ENCODE measurements at regions not wholly inside any gene's neighbourhood (a gene's known extent, or its start where the extent isn't known, plus 50 kb on each side); places are given as distances from the start of the nearest gene placed in this dataset.
"Not testable (repeated sequence)": the region's sequence is repeated elsewhere in the genome, so short reads cannot be mapped to it uniquely, and the experiment has no call there.

DNA sequence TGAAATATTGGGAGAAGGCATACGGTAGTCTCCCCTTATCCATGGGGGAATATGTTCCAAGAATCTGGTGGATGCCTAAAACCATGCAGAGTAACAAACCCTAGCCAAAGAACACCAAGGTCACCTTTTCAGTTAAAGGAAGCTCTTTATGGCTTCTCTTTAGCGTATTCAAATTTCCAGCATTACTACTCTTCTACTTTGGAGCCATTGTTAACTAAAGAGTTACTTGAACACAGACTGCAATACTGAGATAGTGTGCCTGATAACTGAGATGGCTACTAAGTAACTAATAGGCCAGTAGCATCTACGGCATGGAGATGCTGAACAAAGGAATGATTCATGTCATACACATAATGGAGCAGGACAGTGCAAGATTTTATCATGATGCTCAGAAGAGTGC, 84.5 kb upstream of the SPEF2 start:
- no peak overlapping the region for H3K27ac ChIP-seq

DNA sequence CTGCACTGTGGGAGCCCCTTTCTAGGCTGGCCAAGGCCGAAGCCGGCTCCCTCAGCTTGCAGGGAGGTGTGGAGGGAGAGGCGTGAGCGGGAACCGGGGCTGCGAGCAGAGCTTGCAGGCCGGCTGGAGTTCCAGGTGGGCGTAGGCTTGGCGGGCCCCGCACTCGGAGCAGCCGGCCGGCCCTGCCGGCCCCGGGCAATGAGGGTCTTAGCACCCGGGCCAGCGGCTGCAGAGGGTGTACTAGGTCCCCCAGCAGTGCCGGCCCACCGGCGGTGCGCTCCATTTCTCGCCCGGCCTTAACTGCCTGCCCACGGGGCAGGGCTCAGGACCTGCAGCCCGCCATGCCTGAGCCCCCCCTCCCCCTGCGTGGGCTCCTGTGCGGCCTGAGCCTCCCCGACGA, 86.1 kb upstream of the SPEF2 start:
- not testable (repeated sequence) for H3K4me2 ChIP-seq; H3K79me2 ChIP-seq (ENCODE audit: insufficient read depth, low read depth); H4K20me1 ChIP-seq (ENCODE audit: insufficient read depth); H2AFZ ChIP-seq (ENCODE audit: low read depth); H3K27ac ChIP-seq; H3K4me1 ChIP-seq (ENCODE audit: low read depth, poor library complexity, severe bottlenecking); H3K9ac ChIP-seq; H3K36me3 ChIP-seq (ENCODE audit: insufficient read depth); H3K27me3 ChIP-seq (ENCODE audit: insufficient read depth, low read depth); H3K4me3 ChIP-seq (IDR thresholded peaks at IDR 0.05; ENCODE audit: insufficient read depth, low read depth, low read length)

More for the DNA sequence above, 84.5 kb upstream of the SPEF2 start:
- no peaks in the 10 kb centered on the region for H3K27me3 ChIP-seq (ENCODE audit: insufficient read depth, low read depth)
- no peak overlapping the region for H3K9ac ChIP-seq
- H4K20me1 ChIP-seq (ENCODE audit: insufficient read depth): no peaks in the 10 kb centered on the region
- H3K79me2 ChIP-seq (ENCODE audit: insufficient read depth, low read depth): no peaks in the 10 kb centered on the region
- H3K36me3 ChIP-seq (ENCODE audit: insufficient read depth): no peaks in the 10 kb centered on the region
- no peak overlapping the region for H3K4me3 ChIP-seq (IDR thresholded peaks at IDR 0.05; ENCODE audit: insufficient read depth, low read depth, low read length)
- TF ChIP-seq, protein P1, sequence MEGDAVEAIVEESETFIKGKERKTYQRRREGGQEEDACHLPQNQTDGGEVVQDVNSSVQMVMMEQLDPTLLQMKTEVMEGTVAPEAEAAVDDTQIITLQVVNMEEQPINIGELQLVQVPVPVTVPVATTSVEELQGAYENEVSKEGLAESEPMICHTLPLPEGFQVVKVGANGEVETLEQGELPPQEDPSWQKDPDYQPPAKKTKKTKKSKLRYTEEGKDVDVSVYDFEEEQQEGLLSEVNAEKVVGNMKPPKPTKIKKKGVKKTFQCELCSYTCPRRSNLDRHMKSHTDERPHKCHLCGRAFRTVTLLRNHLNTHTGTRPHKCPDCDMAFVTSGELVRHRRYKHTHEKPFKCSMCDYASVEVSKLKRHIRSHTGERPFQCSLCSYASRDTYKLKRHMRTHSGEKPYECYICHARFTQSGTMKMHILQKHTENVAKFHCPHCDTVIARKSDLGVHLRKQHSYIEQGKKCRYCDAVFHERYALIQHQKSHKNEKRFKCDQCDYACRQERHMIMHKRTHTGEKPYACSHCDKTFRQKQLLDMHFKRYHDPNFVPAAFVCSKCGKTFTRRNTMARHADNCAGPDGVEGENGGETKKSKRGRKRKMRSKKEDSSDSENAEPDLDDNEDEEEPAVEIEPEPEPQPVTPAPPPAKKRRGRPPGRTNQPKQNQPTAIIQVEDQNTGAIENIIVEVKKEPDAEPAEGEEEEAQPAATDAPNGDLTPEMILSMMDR (conservative IDR thresholded peaks at IDR 0.05; ENCODE audit: low read depth, low read length): no peak
- no peaks in the 10 kb centered on the region for H3K4me1 ChIP-seq (ENCODE audit: low read depth, poor library complexity, severe bottlenecking)
- H2AFZ ChIP-seq (ENCODE audit: low read depth): no peak overlapping the region
- no peak overlapping the region for H3K4me2 ChIP-seq

DNA sequence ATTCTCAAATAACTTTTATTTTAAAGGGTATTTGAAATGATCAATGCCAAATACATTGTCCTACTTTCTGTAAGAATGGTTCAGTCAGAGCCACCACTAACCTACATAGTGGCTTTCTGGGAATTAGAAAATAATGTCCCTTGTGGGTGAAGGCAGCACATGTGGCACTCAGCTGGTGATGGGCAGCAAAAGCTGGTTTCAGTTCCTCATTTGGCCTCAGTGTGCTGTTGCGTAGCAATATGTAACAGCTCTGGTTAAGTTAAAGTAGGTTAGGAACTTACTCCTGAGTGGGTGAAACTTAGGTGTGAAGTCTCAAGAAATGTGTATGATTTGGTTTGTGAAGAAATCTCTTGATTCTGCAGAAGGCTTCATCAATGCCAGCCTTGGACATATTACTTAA, 99.6 kb upstream of the SPEF2 start:
- TF ChIP-seq, protein P1 (conservative IDR thresholded peaks at IDR 0.05; ENCODE audit: low read depth, low read length): no peak
- H4K20me1 ChIP-seq (ENCODE audit: insufficient read depth): no peaks in the 10 kb centered on the region
- peaks cover 9% of the 10 kb centered on the region for H3K4me1 ChIP-seq (ENCODE audit: low read depth, poor library complexity, severe bottlenecking)
- no peaks in the 10 kb centered on the region for H3K36me3 ChIP-seq (ENCODE audit: insufficient read depth)
- no peaks in the 10 kb centered on the region for H3K79me2 ChIP-seq (ENCODE audit: insufficient read depth, low read depth)
- no peak overlapping the region; the same call in 1 of the 2 replicates for H3K4me2 ChIP-seq
- no peak overlapping the region for H3K4me3 ChIP-seq (IDR thresholded peaks at IDR 0.05; ENCODE audit: insufficient read depth, low read depth, low read length)
- H3K9ac ChIP-seq: no peak overlapping the region
- H2AFZ ChIP-seq (ENCODE audit: low read depth): no peak overlapping the region
- no peaks in the 10 kb centered on the region for H3K27me3 ChIP-seq (ENCODE audit: insufficient read depth, low read depth)
- H3K27ac ChIP-seq: no peak overlapping the region

DNA sequence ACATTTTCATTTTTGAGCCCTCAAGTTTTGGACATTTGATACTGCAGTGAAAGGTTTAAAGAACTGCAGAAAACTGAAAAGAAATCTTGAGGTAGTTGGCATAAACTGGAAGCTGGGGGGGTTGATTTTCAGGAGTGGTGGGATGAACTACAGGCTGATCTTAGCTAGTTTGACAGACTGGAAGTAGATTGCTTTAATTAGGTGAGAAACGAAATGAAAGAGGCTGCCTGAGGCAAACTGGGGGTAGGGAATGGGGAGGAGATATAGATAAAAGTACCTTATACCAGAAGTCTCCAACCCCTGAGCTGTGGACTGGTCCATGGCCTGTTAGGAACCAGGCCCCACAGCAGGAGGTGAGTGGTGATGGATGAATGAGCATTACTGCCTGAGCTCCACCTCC, 101.4 kb upstream of the SPEF2 start:
- no peak overlapping the region for H3K27ac ChIP-seq
- H3K4me3 ChIP-seq (IDR thresholded peaks at IDR 0.05; ENCODE audit: insufficient read depth, low read depth, low read length): no peak overlapping the region
- no peak overlapping the region for H3K9ac ChIP-seq
- TF ChIP-seq, protein P1 (conservative IDR thresholded peaks at IDR 0.05; ENCODE audit: low read depth, low read length): no peak
- no peaks in the 10 kb centered on the region for H3K36me3 ChIP-seq (ENCODE audit: insufficient read depth)
- H3K4me1 ChIP-seq (ENCODE audit: low read depth, poor library complexity, severe bottlenecking): peaks cover 9% of the 10 kb centered on the region
- no peaks in the 10 kb centered on the region for H3K27me3 ChIP-seq (ENCODE audit: insufficient read depth, low read depth)
- no peaks in the 10 kb centered on the region for H4K20me1 ChIP-seq (ENCODE audit: insufficient read depth)
- no peaks in the 10 kb centered on the region for H3K79me2 ChIP-seq (ENCODE audit: insufficient read depth, low read depth)
- no peak overlapping the region for H3K4me2 ChIP-seq
- H2AFZ ChIP-seq (ENCODE audit: low read depth): no peak overlapping the region

- H3K27me3 ChIP-seq (ENCODE audit: insufficient read depth, low read depth): no peaks in the 10 kb centered on the region
- H3K4me3 ChIP-seq (IDR thresholded peaks at IDR 0.05; ENCODE audit: insufficient read depth, low read depth, low read length): no peak overlapping the region
- H3K9ac ChIP-seq: no peak overlapping the region
- H3K27ac ChIP-seq: no peak overlapping the region
- no peaks in the 10 kb centered on the region for H4K20me1 ChIP-seq (ENCODE audit: insufficient read depth)
- no peaks in the 10 kb centered on the region for H3K36me3 ChIP-seq (ENCODE audit: insufficient read depth)
- H3K4me1 ChIP-seq (ENCODE audit: low read depth, poor library complexity, severe bottlenecking): peaks cover 9% of the 10 kb centered on the region
- H2AFZ ChIP-seq (ENCODE audit: low read depth): no peak overlapping the region
- H3K4me2 ChIP-seq: no peak overlapping the region
- TF ChIP-seq, protein P1 (conservative IDR thresholded peaks at IDR 0.05; ENCODE audit: low read depth, low read length): no peak
- H3K79me2 ChIP-seq (ENCODE audit: insufficient read depth, low read depth): no peaks in the 10 kb centered on the region
Observed at GRCh38 chr5:35513612-35514011, 104.1 kb upstream of the SPEF2 start.

All from KMS-11 (cell line).